Neutrophil (primary cell): ENCODE measurements at regions not wholly inside any gene's neighbourhood (a gene's known extent, or its start where the extent isn't known, plus 50 kb on each side); places are given as distances from the start of the nearest gene placed in this dataset.

Experiments used
- H3K27ac ChIP-seq: fragments of 200-600 bp; sonication (generic); 2 replicates; pipeline ENCODE4 v1.5.1; 2016; ENCODE audit warnings: mild to moderate bottlenecking, moderate library complexity
- H3K27me3 ChIP-seq: fragments of 200-600 bp; sonication (generic); 2 replicates; pipeline ENCODE4 v1.6.0; 2016; ENCODE audit warnings: mild to moderate bottlenecking
- H3K36me3 ChIP-seq: fragments of 200-600 bp; sonication (generic); 2 replicates; pipeline ENCODE4 v1.5.1; 2017
- H3K4me1 ChIP-seq, 2 experiments: fragments of 200-600 bp in 1 of 2; sonication (generic) in 1 of 2; 1 replicate in 1 of 2; 2 replicates in 1 of 2; pipeline versions ENCODE4 v1.5.1 to v1.6.1; 2013 to 2016; ENCODE audit warnings: low read depth in 1 of 2, low read length in 1 of 2, mild to moderate bottlenecking in 1 of 2, moderate library complexity in 1 of 2; ENCODE audit not compliant: control insufficient read depth in 1 of 2, insufficient read depth in 1 of 2
- H3K4me3 ChIP-seq, 2 experiments: fragments of 200-600 bp in 1 of 2; sonication (generic) in 1 of 2; 1 replicate in 1 of 2; 2 replicates in 1 of 2; pipeline ENCODE4 v1.5.1; 2013 to 2016; ENCODE audit warnings: low read depth in 1 of 2, low read length in 1 of 2, mild to moderate bottlenecking in 1 of 2, moderate library complexity in 1 of 2
- H3K9me3 ChIP-seq: fragments of 200-600 bp; sonication (generic); 2 replicates; pipeline ENCODE4 v1.5.1; 2016
- TF ChIP-seq, protein P1 (sequence below): fragments of 200-600 bp; sonication (generic); IDR thresholded peaks from 2 replicates; pipeline ENCODE4 v1.5.1; 2016; ENCODE audit warnings: antibody characterized with exemption

DNA sequence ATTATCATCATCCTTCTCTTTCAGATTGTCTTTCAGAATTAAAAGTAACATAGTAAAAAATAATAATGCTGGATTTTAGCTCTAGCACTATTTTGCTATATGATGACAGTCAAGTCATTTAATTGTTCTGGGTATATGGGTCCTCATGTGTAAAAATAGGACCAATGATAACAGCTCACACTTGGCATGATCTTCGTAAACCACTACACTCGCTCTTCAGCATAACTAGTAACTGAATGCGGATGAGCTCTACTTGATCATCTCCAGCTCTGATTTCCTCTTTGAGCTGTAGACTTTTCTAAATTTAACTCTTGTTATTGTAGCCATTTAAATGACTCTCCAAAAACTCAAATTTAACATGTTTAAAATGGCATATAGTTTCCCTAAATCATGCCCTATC, 831.8 kb upstream of the HS3ST1 start:
- TF ChIP-seq, protein P1, sequence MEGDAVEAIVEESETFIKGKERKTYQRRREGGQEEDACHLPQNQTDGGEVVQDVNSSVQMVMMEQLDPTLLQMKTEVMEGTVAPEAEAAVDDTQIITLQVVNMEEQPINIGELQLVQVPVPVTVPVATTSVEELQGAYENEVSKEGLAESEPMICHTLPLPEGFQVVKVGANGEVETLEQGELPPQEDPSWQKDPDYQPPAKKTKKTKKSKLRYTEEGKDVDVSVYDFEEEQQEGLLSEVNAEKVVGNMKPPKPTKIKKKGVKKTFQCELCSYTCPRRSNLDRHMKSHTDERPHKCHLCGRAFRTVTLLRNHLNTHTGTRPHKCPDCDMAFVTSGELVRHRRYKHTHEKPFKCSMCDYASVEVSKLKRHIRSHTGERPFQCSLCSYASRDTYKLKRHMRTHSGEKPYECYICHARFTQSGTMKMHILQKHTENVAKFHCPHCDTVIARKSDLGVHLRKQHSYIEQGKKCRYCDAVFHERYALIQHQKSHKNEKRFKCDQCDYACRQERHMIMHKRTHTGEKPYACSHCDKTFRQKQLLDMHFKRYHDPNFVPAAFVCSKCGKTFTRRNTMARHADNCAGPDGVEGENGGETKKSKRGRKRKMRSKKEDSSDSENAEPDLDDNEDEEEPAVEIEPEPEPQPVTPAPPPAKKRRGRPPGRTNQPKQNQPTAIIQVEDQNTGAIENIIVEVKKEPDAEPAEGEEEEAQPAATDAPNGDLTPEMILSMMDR: no peak
- Histone ChIP-seq H3K9me3 (no peaks in the 10 kb centered on the region), H3K4me1 (no peaks in the 10 kb centered on the region), H3K4me3 (no peak overlapping the region), H3K27ac (no peak overlapping the region), H3K27me3 (no peaks in the 10 kb centered on the region), H3K36me3 (no peaks in the 10 kb centered on the region)

GRCh38 chr4:12244973-12245372, 816.3 kb upstream of the HS3ST1 start:
- Histone ChIP-seq H3K9me3 (no peaks in the 10 kb centered on the region), H3K36me3 (no peaks in the 10 kb centered on the region), H3K27ac (no peak overlapping the region), H3K27me3 (no peaks in the 10 kb centered on the region), H3K4me1 (no peaks in the 10 kb centered on the region), H3K4me3 (no peak overlapping the region)
- TF ChIP-seq, protein P1: no peak

- H3K27me3 ChIP-seq: no peaks in the 10 kb centered on the region
- no peaks in the 10 kb centered on the region for H3K4me1 ChIP-seq
- TF ChIP-seq, protein P1: no peak
- H3K36me3 ChIP-seq: no peaks in the 10 kb centered on the region
- H3K4me3 ChIP-seq: no peak overlapping the region
- H3K27ac ChIP-seq: no peak overlapping the region
- no peaks in the 10 kb centered on the region for H3K9me3 ChIP-seq
These were observed 813.7 kb upstream of the HS3ST1 start for GRCh38 chr4:12242354-12242753.

- Histone ChIP-seq H3K4me1 (no peaks in the 10 kb centered on the region), H3K9me3 (no peaks in the 10 kb centered on the region), H3K27ac (no peak overlapping the region), H3K4me3 (no peak overlapping the region), H3K36me3 (no peaks in the 10 kb centered on the region), H3K27me3 (no peaks in the 10 kb centered on the region)
- TF ChIP-seq, protein P1: no peak
These were observed 811.4 kb upstream of the HS3ST1 start for GRCh38 chr4:12239897-12240636.

- Histone ChIP-seq H3K27ac (no peak overlapping the region), H3K36me3 (no peaks in the 10 kb centered on the region), H3K4me1 (no peaks in the 10 kb centered on the region), H3K4me3 (no peak overlapping the region), H3K9me3 (no peaks in the 10 kb centered on the region), H3K27me3 (no peaks in the 10 kb centered on the region)
- TF ChIP-seq, protein P1: no peak
These were observed 802.4 kb upstream of the HS3ST1 start for GRCh38 chr4:12231098-12231497.
